ENCODE measurements at regions not wholly inside any gene's neighbourhood (a gene's known extent, or its start where the extent isn't known, plus 50 kb on each side); places are given as distances from the start of the nearest gene placed in this dataset.
A peak's percentile ranks its signal among the peaks of the same experiment; 100 is the strongest.
"Not testable (repeated sequence)": the region's sequence is repeated elsewhere in the genome, so short reads cannot be mapped to it uniquely, and the experiment has no call there.

DNA sequence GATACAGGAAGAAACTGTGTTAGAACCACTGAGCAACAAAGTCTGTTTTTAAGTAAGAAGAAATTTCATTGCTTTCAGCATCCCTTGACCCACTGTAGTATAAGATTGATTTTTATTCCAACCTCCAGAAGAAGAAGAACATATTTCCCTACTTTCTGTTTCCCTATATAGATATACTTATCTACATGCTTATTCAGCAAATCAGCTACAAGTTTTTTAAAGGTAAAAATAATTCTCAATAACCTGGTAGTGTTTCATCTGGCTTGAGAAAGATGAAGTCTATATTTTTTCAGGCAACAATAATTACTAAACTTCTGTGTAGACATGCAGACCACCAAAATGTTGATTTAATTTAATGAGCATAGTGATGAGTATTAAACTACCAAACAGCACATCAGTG is 201.0 kb downstream of the OSTF1 start:
- no peak for DNase-seq
- H3K9me3 Mint-ChIP-seq: peaks cover 56% of the 10 kb centered on the region
- H3K4me3 Mint-ChIP-seq: no peak overlapping the region
- no peaks in the 10 kb centered on the region for H3K36me3 Mint-ChIP-seq (ENCODE audit: low read depth)
- TF ChIP-seq, protein P1, sequence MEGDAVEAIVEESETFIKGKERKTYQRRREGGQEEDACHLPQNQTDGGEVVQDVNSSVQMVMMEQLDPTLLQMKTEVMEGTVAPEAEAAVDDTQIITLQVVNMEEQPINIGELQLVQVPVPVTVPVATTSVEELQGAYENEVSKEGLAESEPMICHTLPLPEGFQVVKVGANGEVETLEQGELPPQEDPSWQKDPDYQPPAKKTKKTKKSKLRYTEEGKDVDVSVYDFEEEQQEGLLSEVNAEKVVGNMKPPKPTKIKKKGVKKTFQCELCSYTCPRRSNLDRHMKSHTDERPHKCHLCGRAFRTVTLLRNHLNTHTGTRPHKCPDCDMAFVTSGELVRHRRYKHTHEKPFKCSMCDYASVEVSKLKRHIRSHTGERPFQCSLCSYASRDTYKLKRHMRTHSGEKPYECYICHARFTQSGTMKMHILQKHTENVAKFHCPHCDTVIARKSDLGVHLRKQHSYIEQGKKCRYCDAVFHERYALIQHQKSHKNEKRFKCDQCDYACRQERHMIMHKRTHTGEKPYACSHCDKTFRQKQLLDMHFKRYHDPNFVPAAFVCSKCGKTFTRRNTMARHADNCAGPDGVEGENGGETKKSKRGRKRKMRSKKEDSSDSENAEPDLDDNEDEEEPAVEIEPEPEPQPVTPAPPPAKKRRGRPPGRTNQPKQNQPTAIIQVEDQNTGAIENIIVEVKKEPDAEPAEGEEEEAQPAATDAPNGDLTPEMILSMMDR (IDR thresholded peaks at IDR 0.05): no peak
- peaks cover 5% of the 10 kb centered on the region for H3K27me3 Mint-ChIP-seq (ENCODE audit: low read depth, poor library complexity)
- no peak overlapping the region for H3K27ac Mint-ChIP-seq
- no peaks in the 10 kb centered on the region for H3K4me1 Mint-ChIP-seq

- H3K36me3 Mint-ChIP-seq (ENCODE audit: low read depth): no peaks in the 10 kb centered on the region
- DNase-seq: no peak
- no peak overlapping the region for H3K4me3 Mint-ChIP-seq
- no peak overlapping the region for H3K27ac Mint-ChIP-seq
- no peaks in the 10 kb centered on the region for H3K4me1 Mint-ChIP-seq
- H3K9me3 Mint-ChIP-seq: peaks cover 35% of the 10 kb centered on the region
- TF ChIP-seq, protein P1 (IDR thresholded peaks at IDR 0.05): no peak
- no peaks in the 10 kb centered on the region for H3K27me3 Mint-ChIP-seq (ENCODE audit: low read depth, poor library complexity)
Observed at GRCh38 chr9:75299324-75299723, 211.0 kb downstream of the OSTF1 start.

- no peaks in the 10 kb centered on the region for H3K4me1 Mint-ChIP-seq
- TF ChIP-seq, protein P1 (IDR thresholded peaks at IDR 0.05): peak; percentile 17
- peaks cover 16% of the 10 kb centered on the region for H3K36me3 Mint-ChIP-seq (ENCODE audit: low read depth)
- no peaks in the 10 kb centered on the region for H3K27me3 Mint-ChIP-seq (ENCODE audit: low read depth, poor library complexity)
- no peak for DNase-seq
- H3K9me3 Mint-ChIP-seq: peaks cover 46% of the 10 kb centered on the region
- no peak overlapping the region for H3K27ac Mint-ChIP-seq
- H3K4me3 Mint-ChIP-seq: no peak overlapping the region
Observed at GRCh38 chr9:75333624-75334023, 245.3 kb downstream of the OSTF1 start.

DNA sequence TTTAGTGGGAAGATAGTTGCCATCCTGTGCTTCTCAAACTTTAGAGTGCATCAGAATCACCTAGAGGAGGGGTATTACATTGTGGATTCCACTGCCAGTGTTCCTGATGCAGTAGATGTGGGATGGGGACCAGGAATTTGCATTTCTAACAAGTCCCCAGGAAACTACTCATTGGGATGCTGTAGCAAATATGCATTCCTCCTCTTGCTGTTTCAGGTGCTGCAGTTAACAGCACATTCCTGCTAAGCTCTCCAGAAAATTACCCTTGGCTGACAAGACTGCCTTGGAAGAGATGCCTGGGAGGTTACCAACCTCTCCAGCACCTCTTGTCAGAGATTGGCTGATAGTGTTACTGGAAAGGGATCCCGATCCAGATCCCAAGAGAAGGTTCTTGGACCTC is 270.5 kb downstream of the OSTF1 start:
- TF ChIP-seq, protein P1 (IDR thresholded peaks at IDR 0.05): no peak

DNA sequence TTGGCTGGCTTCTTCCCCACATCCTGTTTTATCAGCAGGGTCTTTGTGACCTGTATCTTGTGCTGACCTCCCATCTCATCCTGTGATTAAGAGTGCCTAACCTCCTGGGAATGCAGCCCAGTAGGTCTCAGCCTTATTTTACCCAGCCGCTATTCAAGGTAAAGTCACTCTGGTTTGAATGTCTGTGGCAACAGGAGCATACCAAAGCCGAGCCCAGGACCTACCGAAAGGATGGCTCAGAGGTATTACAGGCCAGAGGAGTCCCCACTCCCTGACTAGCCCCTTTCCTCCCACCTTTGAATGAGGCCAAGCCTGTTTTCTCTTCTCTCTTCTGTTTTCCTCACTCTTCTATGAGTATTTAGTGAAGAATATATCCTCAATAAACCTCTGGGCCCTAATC is 271.3 kb downstream of the OSTF1 start:
- Mint-ChIP-seq H3K4me3 (no peak overlapping the region), H3K36me3 (ENCODE audit: low read depth) (peaks cover 26% of the 10 kb centered on the region), H3K27ac (peak overlapping the region; percentile 88), H3K4me1 (peaks cover 13% of the 10 kb centered on the region), H3K27me3 (ENCODE audit: low read depth, poor library complexity) (peaks cover 9% of the 10 kb centered on the region), H3K9me3 (peaks cover 33% of the 10 kb centered on the region)
- DNase-seq: no peak
- TF ChIP-seq, protein P1 (IDR thresholded peaks at IDR 0.05): no peak

More for the DNA sequence above, 270.5 kb downstream of the OSTF1 start:
- Mint-ChIP-seq H3K4me1 (peaks cover 13% of the 10 kb centered on the region), H3K4me3 (no peak overlapping the region), H3K27ac (peak overlapping the region; percentile 40), H3K36me3 (ENCODE audit: low read depth) (peaks cover 21% of the 10 kb centered on the region), H3K9me3 (peaks cover 27% of the 10 kb centered on the region), H3K27me3 (ENCODE audit: low read depth, poor library complexity) (peaks cover 7% of the 10 kb centered on the region)
- no peak for DNase-seq

DNA sequence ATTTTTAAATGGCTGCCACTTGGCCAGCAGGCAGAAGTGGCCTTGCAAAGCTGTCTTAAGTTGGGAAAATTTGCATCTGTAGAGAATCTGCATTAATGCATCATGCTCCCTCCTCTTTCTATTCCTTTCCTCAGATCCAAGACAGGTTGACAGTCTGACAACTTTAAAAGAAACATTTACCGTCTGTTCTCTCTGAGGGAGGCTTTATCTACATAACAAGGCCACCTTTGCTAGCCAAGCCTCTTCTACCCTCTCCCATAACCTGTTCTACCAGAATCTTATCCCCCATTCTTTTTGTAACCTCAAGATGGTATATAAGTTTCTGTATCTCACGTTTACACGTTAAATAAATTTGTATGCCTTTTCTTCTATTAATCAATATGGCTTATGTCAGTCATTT is 271.9 kb downstream of the OSTF1 start:
- TF ChIP-seq, protein P1 (IDR thresholded peaks at IDR 0.05): no peak
- Mint-ChIP-seq H3K4me1 (peaks cover 13% of the 10 kb centered on the region), H3K9me3 (peaks cover 33% of the 10 kb centered on the region), H3K27me3 (ENCODE audit: low read depth, poor library complexity) (peaks cover 9% of the 10 kb centered on the region), H3K27ac (peak overlapping the region; percentile 16), H3K4me3 (no peak overlapping the region), H3K36me3 (ENCODE audit: low read depth) (peaks cover 29% of the 10 kb centered on the region)
- no peak for DNase-seq

GRCh38 chr9:75362446-75362845 is 274.1 kb downstream of the OSTF1 start:
- peaks cover 33% of the 10 kb centered on the region for H3K9me3 Mint-ChIP-seq
- H3K36me3 Mint-ChIP-seq (ENCODE audit: low read depth): peaks cover 29% of the 10 kb centered on the region
- not testable (repeated sequence) for H3K27me3 Mint-ChIP-seq (ENCODE audit: low read depth, poor library complexity); H3K27ac Mint-ChIP-seq; DNase-seq; H3K4me3 Mint-ChIP-seq
- peaks cover 13% of the 10 kb centered on the region for H3K4me1 Mint-ChIP-seq

Measured in nephron progenitor cell (in vitro differentiated cells).